HG03095 (cell line): ENCODE measurements at regions not wholly inside any gene's neighbourhood (a gene's known extent, or its start where the extent isn't known, plus 50 kb on each side); places are given as distances from the start of the nearest gene placed in this dataset.
"Not testable (repeated sequence)": the region's sequence is repeated elsewhere in the genome, so short reads cannot be mapped to it uniquely, and the experiment has no call there.

Source experiments
- ATAC-seq: cut with Tn5 transposase; IDR thresholded peaks from one replicate; pipeline ENCODE4 v1.9.1; 2021; ENCODE audit warnings: moderate library complexity; ENCODE audit not compliant: unreplicated experiment

- ATAC-seq = no peak
Observed at GRCh38 chrX:121639781-121640180, 592.4 kb downstream of the GLUD2 start.

GRCh38 chrX:121641560-121641959 lies 594.1 kb downstream of the GLUD2 start:
- ATAC-seq = no peak

- ATAC-seq = no peak
Observed at GRCh38 chrX:121642415-121642814, 595.0 kb downstream of the GLUD2 start.

DNA sequence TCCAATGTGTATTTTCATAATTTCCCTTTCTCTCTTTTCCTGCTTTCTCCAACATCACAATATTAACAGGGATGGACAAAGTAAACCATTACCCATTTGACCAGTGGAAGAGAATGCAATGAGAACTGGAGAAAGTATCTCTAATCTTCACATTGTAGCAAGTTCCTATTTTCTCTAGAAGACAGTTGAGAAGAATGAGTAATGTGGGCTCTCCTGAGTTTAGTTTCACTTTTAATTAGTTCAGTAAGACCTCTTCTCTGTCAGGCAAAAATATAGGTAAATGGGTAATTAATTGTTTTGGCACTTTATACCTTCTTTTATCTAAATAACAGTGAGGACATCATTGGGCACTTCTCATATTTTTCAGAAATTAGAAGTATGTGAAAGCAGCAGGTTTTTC lies 602.0 kb downstream of the GLUD2 start:
- ATAC-seq = no peak

DNA sequence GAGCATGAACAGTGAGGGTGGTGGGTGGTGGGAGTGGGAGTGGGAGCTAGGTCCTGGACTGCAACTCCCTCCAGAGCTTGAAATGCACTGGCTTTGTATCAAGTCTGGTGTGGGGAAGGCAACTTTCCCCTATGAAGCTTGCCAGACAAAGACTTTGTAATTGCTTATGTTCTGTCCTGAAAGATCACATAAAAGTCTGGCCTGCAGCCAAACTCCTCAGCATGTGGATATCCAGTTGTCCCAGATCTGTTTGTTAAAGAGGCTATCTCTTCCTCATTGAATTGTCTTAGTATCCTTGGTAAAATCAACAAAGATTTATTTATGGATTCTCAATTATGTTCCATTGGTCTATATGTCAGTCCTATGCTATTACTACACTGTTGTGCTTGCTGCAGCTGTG lies 607.9 kb downstream of the GLUD2 start:
- no peak for ATAC-seq

- no peak for ATAC-seq
Observed at GRCh38 chrX:121666171-121666570, 618.8 kb downstream of the GLUD2 start.

- no peak for ATAC-seq
Observed at GRCh38 chrX:121671649-121672048, 624.2 kb downstream of the GLUD2 start.

GRCh38 chrX:121709236-121709635 lies 661.8 kb downstream of the GLUD2 start:
- ATAC-seq = not testable (repeated sequence)

GRCh38 chrX:121733514-121733913 lies 686.1 kb downstream of the GLUD2 start:
- no peak for ATAC-seq

DNA sequence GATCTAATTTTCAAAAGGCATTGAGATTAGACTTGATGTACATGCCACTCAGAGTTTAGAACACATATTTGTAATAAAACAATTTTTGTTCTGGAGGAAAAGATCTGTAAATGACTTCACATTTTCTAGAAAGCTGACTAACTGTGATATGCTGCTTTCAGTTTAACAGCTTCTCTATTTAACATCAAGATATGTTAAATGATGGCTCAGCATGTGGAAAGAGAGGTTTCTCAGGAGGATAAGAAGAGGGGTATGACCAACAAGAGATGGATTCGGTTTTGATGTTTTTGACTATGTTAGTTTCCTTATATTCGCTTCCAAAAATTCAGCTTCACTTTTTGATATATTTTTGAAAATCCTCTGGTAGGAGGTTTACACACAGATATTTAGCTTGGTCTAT lies 698.7 kb downstream of the GLUD2 start:
- no peak for ATAC-seq

DNA sequence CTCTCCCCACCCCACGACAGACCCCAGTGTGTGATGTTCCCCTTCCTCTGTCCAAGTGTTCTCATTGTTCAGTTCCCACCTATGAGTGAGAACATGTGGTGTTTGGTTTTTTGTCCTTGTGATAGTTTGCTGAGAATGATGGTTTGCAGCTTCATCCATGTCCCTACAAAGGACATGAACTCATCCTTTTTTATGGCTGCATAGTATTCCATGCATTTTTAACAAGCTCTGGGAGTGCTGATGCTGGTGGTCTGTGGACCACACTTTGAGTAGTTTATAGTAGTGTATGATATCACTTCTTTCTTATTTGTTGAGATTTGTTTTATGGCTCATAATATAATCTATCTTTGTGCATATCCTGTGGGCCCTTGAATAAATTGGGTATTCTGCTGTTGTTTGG lies 706.2 kb downstream of the GLUD2 start:
- ATAC-seq = not testable (repeated sequence)

DNA sequence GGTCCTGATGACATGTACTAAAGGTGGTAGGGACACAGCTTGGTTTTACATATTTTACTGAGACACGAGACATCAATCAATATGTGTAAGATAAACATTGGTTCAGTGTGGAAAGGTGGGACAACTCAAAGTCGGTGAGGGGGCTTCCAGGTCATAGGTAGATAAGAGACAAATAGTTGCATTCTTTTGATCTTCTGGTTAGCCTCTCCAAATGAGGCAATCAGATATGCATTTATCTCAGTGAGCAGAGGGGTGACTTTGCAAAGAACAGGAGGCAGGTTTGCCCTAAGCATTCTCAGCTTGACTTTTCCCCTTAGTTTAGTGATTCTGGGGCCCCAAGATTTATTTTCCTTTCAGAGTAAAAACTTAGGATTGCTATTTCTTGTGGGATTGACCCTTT lies 706.9 kb downstream of the GLUD2 start:
- ATAC-seq = no peak

- no peak for ATAC-seq
Observed at GRCh38 chrX:121755541-121755940, 708.1 kb downstream of the GLUD2 start.

GRCh38 chrX:121761845-121762244 lies 714.4 kb downstream of the GLUD2 start:
- ATAC-seq = no peak

GRCh38 chrX:121763671-121764070 lies 716.3 kb downstream of the GLUD2 start:
- no peak for ATAC-seq

DNA sequence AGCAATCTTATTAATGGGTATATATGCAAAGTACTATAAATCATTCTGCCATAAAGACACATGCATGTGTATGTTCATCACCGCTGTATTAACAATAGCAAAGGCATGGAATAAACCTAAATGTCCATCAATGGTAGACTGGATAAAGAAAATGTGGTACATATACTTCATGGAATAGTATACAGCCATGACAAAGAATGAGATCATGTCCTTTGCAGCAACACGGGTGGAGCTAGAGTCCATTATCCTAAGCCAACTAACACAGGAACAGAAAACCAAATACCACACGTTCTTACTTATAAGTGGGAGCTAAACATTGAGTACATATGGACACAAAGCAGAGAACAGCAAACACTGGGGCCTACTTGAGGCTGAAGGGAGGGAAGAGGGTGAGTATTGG lies 720.8 kb downstream of the GLUD2 start:
- ATAC-seq = not testable (repeated sequence)

DNA sequence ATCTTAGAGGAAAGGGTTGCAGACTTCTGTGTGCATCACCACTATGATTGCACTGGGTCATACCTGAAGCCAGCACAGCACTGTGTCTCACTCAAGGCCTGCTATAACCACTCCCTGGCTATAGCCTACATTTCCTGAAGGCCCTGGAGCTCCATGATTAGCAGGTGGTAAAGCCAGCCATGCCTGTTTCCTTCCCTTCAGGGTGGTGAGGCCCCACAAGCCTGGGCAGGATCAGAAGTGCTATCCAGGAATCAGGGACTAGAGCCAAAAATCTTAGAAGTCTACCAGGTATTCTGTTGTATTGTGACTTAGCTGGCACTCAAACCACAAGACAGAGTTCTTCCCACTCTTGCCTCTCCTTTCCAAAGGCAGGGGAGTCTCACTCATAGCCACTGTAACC lies 734.6 kb downstream of the GLUD2 start:
- no peak for ATAC-seq

GRCh38 chrX:121782544-121782943 lies 735.1 kb downstream of the GLUD2 start:
- ATAC-seq = no peak

DNA sequence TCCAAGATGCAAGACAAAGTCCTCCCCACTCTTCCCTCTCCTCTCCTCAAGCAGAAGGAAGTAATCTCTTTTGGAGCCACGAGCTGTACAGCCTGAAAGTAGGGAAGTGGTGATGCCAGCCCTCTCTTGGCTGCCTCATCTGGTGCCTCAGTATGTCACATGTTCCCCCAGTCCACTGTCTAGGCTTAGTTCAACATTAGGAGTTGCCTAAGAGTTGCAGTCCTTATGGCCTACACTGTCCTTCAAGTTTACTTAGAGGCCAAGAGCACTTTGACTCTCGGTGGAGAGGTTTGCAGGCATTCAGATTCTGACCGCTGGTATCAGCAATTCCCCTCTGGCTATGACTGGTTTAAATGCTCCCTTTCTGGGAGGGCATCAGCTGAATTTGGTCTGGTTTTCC lies 735.6 kb downstream of the GLUD2 start:
- ATAC-seq = no peak

DNA sequence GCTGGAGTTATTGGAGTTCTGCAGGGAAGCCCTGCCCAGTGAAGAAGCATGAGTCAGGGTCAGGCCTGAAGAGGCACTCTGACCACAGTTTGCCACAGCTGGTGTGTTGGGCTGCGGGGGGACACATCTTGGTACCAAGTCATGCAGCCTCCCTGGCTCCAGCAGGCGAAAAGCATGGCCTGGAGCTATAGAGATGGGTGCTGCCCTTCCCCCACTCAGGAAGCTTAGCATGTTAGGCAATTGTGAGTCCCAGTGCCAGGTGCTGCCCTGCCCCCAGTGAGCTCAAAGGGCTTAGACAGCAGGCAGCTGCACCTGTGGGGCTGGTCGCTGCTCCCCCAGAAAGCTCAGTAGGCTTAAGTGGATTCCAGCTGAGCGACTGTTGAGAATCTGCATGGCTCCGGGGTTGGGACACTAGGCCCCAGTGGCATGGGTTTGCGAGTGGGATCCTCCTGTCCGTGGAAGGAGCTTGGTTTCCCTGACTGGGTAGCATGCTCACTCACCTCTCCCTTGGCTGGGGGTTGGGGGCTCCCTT lies 755.5 kb downstream of the GLUD2 start:
- ATAC-seq = no peak

GRCh38 chrX:121823406-121823805 lies 776.0 kb downstream of the GLUD2 start:
- no peak for ATAC-seq

DNA sequence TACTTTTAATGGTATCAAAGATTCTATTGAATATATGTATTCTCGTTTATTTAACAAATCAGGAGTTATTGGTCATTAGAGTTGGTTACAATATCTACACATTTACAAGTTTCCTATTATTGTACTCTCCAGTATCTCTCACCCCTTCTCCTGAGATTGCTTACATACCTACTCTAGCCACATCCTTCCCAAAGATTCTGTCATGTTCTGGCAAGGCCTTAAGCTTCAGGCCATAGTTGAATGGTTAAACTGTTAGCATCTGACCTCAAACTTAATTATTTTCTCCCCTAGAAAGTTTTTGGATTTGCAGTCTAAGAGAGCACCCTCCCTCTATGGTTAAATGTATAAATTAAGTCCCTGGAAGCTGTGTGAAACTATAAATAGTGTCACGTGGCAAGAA lies 784.2 kb downstream of the GLUD2 start:
- ATAC-seq = no peak

DNA sequence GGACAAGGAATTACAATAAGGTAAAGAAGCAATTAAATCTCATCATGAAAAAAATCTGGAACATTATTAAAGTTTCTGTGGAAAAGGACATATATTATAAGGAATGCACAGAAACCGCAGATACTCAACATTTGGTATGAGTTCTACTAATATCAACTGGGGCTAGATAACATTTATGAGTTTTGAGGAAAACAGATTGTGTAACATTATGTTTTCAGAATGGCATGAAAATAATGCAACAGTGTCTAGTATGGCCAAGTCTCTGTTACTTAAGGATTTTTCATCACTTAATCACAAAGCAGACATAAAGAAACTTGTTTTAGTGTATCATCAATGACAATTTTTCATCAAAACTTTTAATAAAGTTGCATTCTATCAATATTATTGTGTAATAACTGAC lies 785.0 kb downstream of the GLUD2 start:
- no peak for ATAC-seq

DNA sequence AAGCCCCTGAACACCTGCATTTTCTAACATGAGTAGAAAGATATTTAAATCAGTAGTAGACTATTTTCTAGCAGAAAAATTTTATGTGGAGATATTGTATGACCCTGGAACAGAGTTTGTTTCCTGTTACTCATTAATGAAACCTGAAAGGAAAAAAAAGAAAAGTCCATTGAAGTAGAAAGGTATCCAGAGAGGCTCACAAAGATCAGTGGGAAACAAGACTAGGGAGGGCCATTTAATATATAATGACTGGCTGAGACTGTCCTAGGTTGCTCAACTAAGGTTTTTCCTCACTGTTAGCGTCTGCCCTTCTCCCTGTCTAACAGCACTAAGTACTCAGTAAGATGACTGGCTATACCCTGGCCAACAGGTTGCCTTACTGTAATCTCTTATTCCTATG lies 788.6 kb downstream of the GLUD2 start:
- no peak for ATAC-seq
